ENCODE measurements at regions not wholly inside any gene's neighbourhood (a gene's known extent, or its start where the extent isn't known, plus 50 kb on each side); places are given as distances from the start of the nearest gene placed in this dataset.

- no peak for TF ChIP-seq CTCF (conservative IDR thresholded peaks at IDR 0.05)
- TF ChIP-seq EZH2 (IDR thresholded peaks at IDR 0.05; ENCODE audit: low read depth) = no peak
Measured at GRCh38 chr10:109089779-109090178, 833.5 kb downstream of the XPNPEP1 start.

Data from PC-9 (cell line).